Lower leg skin (tissue), 4 donors: ENCODE measurements at regions not wholly inside any gene's neighbourhood (a gene's known extent, or its start where the extent isn't known, plus 50 kb on each side); places are given as distances from the start of the nearest gene placed in this dataset.

Experiments used
- DNase-seq, 2 donors: peaks; one replicate each; pipeline ENCODE4 v3.0.0-alpha.2; 2019; ENCODE audit warnings: low spot score in 2 of 2
- H3K4me3 ChIP-seq: fragments of 200-600 bp; sonication (generic); 2 replicates; pipeline ENCODE4 v1.5.1; 2017; ENCODE audit warnings: mild to moderate bottlenecking, low read depth; ENCODE audit not compliant: poor library complexity, severe bottlenecking
- POLR2A ChIP-seq, 2 donors: fragments of 450-650 bp; IDR thresholded peaks; one replicate each; pipeline ENCODE4 v1.6.1; 2016 to 2017; ENCODE audit warnings: antibody characterized with exemption in 2 of 2, mild to moderate bottlenecking in 1 of 2, moderate library complexity in 1 of 2
- WGBS, 2 donors: methylation state at CpG; one replicate each; pipeline ENCODE4 v1.1.5; 2018; 5-methylcytosine and 5-hydroxymethylcytosine counted together
- intact Hi-C: fragments of 100-400 bp; cut with DNase I; formaldehyde crosslinking; loops from one replicate; pipeline ENCODE4 v1.15.0; 2023; ENCODE audit warnings: low total_unique reads
- TF ChIP-seq, protein P1 (sequence below), 3 donors: fragments of 450-650 bp; IDR thresholded peaks; one replicate each; pipeline ENCODE4 v1.5.1; 2016; ENCODE audit warnings: antibody characterized with exemption in 3 of 3, mild to moderate bottlenecking in 3 of 3, moderate library complexity in 2 of 3

- no peak overlapping the region for H3K4me3 ChIP-seq
- 64 to 67% methylated on average over 2 of the region's 2 CpGs for WGBS, 2 donors
- intact Hi-C loops = no loop called here
- TF ChIP-seq POLR2A (IDR thresholded peaks at IDR 0.05) = no peak
- TF ChIP-seq, protein P1, sequence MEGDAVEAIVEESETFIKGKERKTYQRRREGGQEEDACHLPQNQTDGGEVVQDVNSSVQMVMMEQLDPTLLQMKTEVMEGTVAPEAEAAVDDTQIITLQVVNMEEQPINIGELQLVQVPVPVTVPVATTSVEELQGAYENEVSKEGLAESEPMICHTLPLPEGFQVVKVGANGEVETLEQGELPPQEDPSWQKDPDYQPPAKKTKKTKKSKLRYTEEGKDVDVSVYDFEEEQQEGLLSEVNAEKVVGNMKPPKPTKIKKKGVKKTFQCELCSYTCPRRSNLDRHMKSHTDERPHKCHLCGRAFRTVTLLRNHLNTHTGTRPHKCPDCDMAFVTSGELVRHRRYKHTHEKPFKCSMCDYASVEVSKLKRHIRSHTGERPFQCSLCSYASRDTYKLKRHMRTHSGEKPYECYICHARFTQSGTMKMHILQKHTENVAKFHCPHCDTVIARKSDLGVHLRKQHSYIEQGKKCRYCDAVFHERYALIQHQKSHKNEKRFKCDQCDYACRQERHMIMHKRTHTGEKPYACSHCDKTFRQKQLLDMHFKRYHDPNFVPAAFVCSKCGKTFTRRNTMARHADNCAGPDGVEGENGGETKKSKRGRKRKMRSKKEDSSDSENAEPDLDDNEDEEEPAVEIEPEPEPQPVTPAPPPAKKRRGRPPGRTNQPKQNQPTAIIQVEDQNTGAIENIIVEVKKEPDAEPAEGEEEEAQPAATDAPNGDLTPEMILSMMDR (IDR thresholded peaks at IDR 0.05) = no peak
- no peak for DNase-seq
These were observed 187.2 kb downstream of the FGFR2 start for GRCh38 chr10:121411004-121411403.

DNA sequence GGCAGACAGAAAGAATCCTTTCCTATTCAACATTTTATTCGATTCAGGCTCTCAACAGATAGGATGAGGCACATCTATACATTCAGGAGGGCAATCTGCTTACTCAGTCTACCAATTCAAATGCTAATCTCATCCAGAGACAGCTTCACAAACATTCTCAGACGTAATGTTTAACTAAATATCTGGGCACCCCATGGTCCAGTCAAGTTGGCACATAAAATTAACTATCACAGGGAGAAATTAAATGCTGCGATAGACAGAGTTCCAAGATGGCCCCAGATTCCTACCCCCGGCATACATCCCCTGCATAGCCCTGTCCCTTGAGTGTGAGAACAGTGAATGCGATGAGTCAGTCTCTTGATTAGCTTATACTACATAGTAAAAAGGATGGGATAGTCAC is 184.3 kb downstream of the FGFR2 start:
- no peak for DNase-seq
- WGBS, 2 donors = 71 to 73% methylated on average over 5 of the region's 5 CpGs
- no peak overlapping the region for H3K4me3 ChIP-seq
- no peak for TF ChIP-seq POLR2A (IDR thresholded peaks at IDR 0.05)
- TF ChIP-seq, protein P1 (IDR thresholded peaks at IDR 0.05) = no peak
- intact Hi-C loops = no loop called here

- DNase-seq = peak in 1 of 2 donors; percentile 3
- no peak for TF ChIP-seq POLR2A (IDR thresholded peaks at IDR 0.05)
- TF ChIP-seq, protein P1 (IDR thresholded peaks at IDR 0.05) = no peak
- H3K4me3 ChIP-seq = no peak overlapping the region
- WGBS, 2 donors = 92% methylated on average over 1 of the region's 1 CpG
- intact Hi-C loops = no loop called here
These were observed 183.7 kb downstream of the FGFR2 start for GRCh38 chr10:121414366-121415062.

DNA sequence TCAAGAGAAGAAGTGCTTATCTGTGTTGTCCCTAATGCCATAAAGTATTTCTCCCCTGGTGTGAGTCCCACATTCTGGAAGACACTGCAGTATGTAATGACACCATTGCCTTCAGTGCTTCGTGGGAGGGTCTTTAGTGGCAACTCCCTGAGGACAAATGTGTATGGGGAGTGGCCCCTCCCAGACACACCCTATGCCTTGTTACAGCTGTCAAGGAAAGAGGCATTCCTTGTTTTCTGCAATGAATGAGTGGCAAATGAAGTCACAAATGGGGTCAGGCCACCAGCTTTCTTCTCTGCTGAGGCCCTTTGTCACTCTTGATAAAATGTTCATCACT is 183.2 kb downstream of the FGFR2 start:
- 22 to 47% methylated on average over 1 of the region's 1 CpG for WGBS, 2 donors
- DNase-seq = peak in 1 of 2 donors; percentile 59
- TF ChIP-seq, protein P1 (IDR thresholded peaks at IDR 0.05) = no peak
- no peak for TF ChIP-seq POLR2A (IDR thresholded peaks at IDR 0.05)
- H3K4me3 ChIP-seq = no peak overlapping the region
- intact Hi-C loops = no loop called here

DNA sequence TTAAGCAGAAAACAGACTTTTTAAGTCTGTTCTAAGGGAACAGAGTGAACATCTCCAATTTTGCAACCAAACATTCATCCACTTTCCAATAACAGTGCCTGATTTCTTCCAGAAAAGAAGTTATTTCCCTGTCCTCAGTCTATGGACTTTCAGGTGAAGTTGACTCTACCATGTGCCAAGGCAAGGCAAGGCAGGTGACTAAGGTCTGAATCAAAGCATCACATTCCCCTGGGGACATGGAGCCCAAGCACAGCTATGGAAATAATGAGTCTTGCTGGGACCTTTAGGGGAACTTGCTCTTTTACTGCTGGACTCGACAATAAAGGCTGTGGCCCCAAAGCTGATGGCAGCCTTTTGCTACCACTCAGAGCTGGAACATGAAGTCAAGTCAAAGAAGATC is 182.2 kb downstream of the FGFR2 start:
- no peak for DNase-seq
- 83 to 89% methylated on average over 1 of the region's 1 CpG for WGBS, 2 donors
- intact Hi-C loops = no loop called here
- H3K4me3 ChIP-seq = no peak overlapping the region
- TF ChIP-seq, protein P1 (IDR thresholded peaks at IDR 0.05) = no peak
- TF ChIP-seq POLR2A (IDR thresholded peaks at IDR 0.05) = no peak

DNA sequence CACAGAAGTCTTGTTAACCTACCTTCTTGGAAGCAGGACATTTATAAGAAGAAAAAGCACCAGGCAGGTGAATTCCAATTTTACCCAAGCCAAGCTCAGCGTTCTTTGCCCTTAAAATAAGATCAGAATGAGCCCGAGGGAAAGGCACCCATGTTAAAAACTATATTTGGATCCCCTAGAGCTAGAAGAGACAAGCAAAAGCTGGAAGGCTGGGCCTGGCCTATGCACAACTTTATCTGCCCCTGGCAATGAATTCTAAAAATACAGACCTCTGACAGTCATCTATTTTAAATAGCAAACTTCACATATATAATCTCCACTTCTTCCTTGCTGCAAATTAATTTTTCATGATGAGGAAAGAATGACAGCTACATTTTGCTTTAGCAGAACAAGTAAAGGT is 180.9 kb downstream of the FGFR2 start:
- peak in 1 of 2 donors; percentile 17 for DNase-seq
- WGBS, 2 donors = 44 to 53% methylated on average over 2 of the region's 2 CpGs
- TF ChIP-seq POLR2A (IDR thresholded peaks at IDR 0.05) = no peak
- TF ChIP-seq, protein P1 (IDR thresholded peaks at IDR 0.05) = no peak
- intact Hi-C loops = no loop called here
- H3K4me3 ChIP-seq = no peak overlapping the region
